HFFc6 (cell line): ENCODE measurements at regions not wholly inside any gene's neighbourhood (a gene's known extent, or its start where the extent isn't known, plus 50 kb on each side); places are given as distances from the start of the nearest gene placed in this dataset.

ENCODE experiments used
- DNase-seq: peaks from one replicate; pipeline ENCODE4 v3.0.0-alpha.2; 2018
- H3K27ac Mint-ChIP-seq: 2 replicates; pipeline ENCODE4 v1.8.0; 2020; ENCODE audit warnings: mild to moderate bottlenecking, mixed read lengths
- H3K27me3 Mint-ChIP-seq: 2 replicates; pipeline ENCODE4 v1.8.0; 2021; ENCODE audit warnings: mild to moderate bottlenecking, moderate library complexity, mixed read lengths; ENCODE audit not compliant: insufficient read depth
- H3K36me3 Mint-ChIP-seq: 2 replicates; pipeline ENCODE4 v1.8.0; 2021; ENCODE audit warnings: low read depth, mixed read lengths
- H3K4me1 Mint-ChIP-seq: 2 replicates; pipeline ENCODE4 v1.8.0; 2020; ENCODE audit warnings: low read depth, mixed read lengths
- H3K4me3 Mint-ChIP-seq: 2 replicates; pipeline ENCODE4 v1.8.0; 2020; ENCODE audit warnings: mild to moderate bottlenecking, moderate library complexity, mixed read lengths
- H3K9me3 Mint-ChIP-seq: 2 replicates; pipeline ENCODE4 v1.8.0; 2020; ENCODE audit warnings: mild to moderate bottlenecking, mixed read lengths
- TF ChIP-seq, protein P1 (sequence below): fragments of 200-600 bp; sonication (generic); IDR thresholded peaks from 2 replicates; pipeline ENCODE4 v1.5.0; 2021; ENCODE audit warnings: antibody characterized with exemption, mild to moderate bottlenecking

DNA sequence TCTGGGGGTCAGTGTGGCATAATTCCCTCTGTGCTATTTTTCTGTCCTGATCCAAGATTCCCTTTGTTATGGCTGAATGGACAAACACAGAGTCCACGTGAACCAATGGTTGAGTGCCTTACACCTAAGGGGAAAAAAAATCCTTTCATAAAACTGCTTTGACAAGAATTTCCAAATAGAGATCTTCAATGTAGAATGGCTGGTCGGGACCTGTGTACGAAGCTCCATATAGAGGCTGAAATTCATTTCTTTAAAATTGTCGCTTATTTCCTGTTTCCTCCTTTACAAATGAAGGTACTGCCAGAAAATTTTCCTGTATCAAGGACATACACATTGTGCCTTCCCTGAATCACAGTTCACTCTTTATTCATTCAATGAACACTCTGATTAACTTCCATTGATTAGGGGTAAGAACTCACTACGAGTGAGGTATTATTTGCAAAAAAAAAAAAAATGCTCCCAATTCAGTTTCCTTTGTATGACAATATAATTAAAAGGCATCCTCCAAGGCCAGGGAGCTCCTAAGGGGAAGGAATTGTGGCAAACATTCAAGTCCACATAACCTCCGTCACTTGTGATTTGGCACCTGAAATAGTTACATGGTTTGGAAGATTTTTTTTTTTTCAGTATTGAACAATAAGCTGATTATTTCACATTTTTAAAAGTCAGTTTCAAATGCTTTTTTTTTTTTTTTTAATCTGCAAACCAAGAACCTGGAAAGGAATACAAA is 293.8 kb downstream of the MEX3B start:
- H3K36me3 Mint-ChIP-seq, result no peaks in the 10 kb centered on the region
- TF ChIP-seq, protein P1, sequence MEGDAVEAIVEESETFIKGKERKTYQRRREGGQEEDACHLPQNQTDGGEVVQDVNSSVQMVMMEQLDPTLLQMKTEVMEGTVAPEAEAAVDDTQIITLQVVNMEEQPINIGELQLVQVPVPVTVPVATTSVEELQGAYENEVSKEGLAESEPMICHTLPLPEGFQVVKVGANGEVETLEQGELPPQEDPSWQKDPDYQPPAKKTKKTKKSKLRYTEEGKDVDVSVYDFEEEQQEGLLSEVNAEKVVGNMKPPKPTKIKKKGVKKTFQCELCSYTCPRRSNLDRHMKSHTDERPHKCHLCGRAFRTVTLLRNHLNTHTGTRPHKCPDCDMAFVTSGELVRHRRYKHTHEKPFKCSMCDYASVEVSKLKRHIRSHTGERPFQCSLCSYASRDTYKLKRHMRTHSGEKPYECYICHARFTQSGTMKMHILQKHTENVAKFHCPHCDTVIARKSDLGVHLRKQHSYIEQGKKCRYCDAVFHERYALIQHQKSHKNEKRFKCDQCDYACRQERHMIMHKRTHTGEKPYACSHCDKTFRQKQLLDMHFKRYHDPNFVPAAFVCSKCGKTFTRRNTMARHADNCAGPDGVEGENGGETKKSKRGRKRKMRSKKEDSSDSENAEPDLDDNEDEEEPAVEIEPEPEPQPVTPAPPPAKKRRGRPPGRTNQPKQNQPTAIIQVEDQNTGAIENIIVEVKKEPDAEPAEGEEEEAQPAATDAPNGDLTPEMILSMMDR, result no peak
- DNase-seq, result no peak
- H3K27ac Mint-ChIP-seq, result no peak overlapping the region
- no peak overlapping the region for H3K4me3 Mint-ChIP-seq
- peaks cover 8% of the 10 kb centered on the region for H3K27me3 Mint-ChIP-seq
- H3K4me1 Mint-ChIP-seq, result no peaks in the 10 kb centered on the region
- H3K9me3 Mint-ChIP-seq, result peaks cover 7% of the 10 kb centered on the region; the same call in 1 of the 2 replicates

DNA sequence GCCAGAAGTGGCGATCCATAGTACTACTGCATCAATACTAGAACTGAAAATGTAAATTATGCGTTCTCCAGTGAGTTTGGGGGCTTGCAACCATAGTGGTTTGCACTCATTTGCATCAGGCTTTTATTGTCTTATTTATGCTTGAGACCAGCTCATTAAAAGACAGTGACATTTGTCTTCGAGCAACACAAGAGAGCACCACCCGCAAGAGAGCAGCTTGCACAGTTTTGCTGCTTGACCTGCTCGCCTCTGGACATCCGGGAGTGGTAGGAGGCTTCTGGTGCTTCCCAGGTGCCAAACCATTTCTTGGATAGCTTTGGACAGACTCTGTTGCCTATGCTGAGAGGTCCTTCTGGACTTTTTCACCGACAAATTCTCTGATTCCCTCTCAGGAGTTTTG is 294.6 kb downstream of the MEX3B start:
- H3K9me3 Mint-ChIP-seq, result peaks cover 7% of the 10 kb centered on the region; the same call in 1 of the 2 replicates

DNA sequence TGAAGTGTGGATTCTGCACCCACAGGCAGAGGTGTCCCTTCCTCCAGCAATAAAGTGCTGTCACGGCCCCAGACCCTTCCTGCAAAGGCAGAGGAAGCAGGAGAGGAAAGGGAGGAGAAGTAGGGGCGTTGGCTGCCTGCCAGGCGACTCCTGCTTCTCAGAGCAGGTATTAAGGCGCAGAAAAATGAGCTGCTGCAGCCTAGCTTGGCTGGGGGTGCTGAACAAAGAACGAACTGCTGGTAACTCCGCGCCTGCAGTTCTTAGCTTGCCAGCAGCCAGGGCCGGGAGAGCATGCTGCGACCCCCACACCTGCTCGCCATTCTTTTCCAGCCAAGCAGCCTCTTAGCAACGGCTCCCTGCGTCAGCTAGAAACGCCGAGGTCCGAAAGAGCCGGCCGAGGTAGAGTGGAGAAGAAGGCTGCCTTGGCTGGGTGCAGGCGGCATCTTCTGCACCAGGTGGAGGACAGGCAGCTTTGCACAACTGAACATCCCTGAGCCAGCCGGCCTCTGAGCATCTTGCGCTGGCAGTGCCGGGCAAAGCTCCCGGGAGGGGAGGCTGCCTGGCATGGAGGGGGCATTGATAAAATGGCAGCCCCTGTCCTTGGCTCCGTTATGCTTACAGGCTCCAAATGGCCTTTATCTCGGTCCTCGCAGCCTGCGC is 296.0 kb downstream of the MEX3B start:
- no peak for DNase-seq
- Mint-ChIP-seq H3K27ac (no peak overlapping the region), H3K36me3 (no peaks in the 10 kb centered on the region), H3K9me3 (peaks cover 7% of the 10 kb centered on the region; the same call in 1 of the 2 replicates), H3K4me3 (no peak overlapping the region), H3K27me3 (peaks cover 8% of the 10 kb centered on the region), H3K4me1 (no peaks in the 10 kb centered on the region)
- TF ChIP-seq, protein P1, result no peak

More for the DNA sequence above, 294.6 kb downstream of the MEX3B start:
- Mint-ChIP-seq H3K36me3 (no peaks in the 10 kb centered on the region), H3K4me1 (no peaks in the 10 kb centered on the region), H3K27ac (no peak overlapping the region), H3K27me3 (peaks cover 8% of the 10 kb centered on the region), H3K4me3 (no peak overlapping the region)
- TF ChIP-seq, protein P1, result no peak
- no peak for DNase-seq

DNA sequence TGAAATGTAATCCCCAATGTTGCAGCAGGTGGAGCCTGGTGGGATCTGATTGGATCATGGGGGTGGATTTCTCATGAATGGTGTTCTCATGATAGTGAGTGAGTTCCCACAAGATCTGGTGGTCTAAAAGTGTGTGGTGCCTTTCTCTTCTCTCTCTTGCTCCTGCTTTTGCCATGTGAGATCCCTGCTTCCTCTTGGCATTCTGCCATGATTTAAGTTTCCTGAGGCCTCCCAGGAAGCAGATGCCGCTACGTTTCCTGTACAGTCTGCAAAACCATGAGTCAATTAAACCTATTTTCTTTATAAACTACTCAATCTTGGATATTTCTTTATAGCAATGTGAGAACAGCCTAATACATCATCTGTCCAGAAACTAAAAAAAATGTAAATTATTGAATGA is 298.3 kb downstream of the MEX3B start:
- H3K27me3 Mint-ChIP-seq, result peaks cover 5% of the 10 kb centered on the region

DNA sequence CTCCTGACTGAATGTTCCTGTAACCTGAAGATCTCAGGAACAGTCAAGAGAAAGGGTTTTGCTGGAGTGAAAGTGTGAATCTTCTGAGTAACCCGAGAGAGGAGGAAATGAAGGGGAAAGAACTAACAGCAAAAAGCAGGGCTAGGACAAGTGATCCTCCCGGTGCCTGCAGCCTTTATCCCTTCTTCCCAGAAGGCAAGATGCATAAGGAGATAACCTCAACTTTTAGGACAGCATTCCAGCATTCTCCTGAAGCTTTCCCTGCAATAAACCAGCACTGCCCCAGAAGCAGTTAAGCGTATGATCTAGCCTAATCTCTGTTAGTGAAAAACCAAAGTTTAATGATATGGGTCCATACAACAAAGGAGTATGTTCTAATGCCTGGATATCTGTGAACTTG is 298.8 kb downstream of the MEX3B start:
- no peak overlapping the region for H3K27ac Mint-ChIP-seq
- no peaks in the 10 kb centered on the region for H3K4me1 Mint-ChIP-seq
- TF ChIP-seq, protein P1, result no peak
- DNase-seq, result no peak
- H3K9me3 Mint-ChIP-seq, result peaks cover 12% of the 10 kb centered on the region
- H3K4me3 Mint-ChIP-seq, result no peak overlapping the region
- H3K27me3 Mint-ChIP-seq, result peaks cover 5% of the 10 kb centered on the region
- no peaks in the 10 kb centered on the region for H3K36me3 Mint-ChIP-seq

More for the DNA sequence above, 298.3 kb downstream of the MEX3B start:
- DNase-seq, result no peak
- Mint-ChIP-seq H3K4me1 (no peaks in the 10 kb centered on the region), H3K36me3 (no peaks in the 10 kb centered on the region), H3K27ac (no peak overlapping the region), H3K4me3 (no peak overlapping the region), H3K9me3 (peaks cover 12% of the 10 kb centered on the region)
- TF ChIP-seq, protein P1, result no peak
